Mesenchymal stem cell (in vitro differentiated cells and primary cell): ENCODE measurements at regions not wholly inside any gene's neighbourhood (a gene's known extent, or its start where the extent isn't known, plus 50 kb on each side); places are given as distances from the start of the nearest gene placed in this dataset.
"Not testable (repeated sequence)": the region's sequence is repeated elsewhere in the genome, so short reads cannot be mapped to it uniquely, and the experiment has no call there.

Source experiments
- DNase-seq: peaks from one replicate; pipeline ENCODE4 v3.0.0-alpha.2; 2013
- H2AFZ ChIP-seq: one replicate; pipeline ENCODE4 v1.6.1; 2013; ENCODE audit warnings: low read depth, mild to moderate bottlenecking, control low read depth, inconsistent platforms, low read length, moderate library complexity
- H2AK5ac ChIP-seq: 2 replicates; pipeline ENCODE4 v1.6.1; 2013; ENCODE audit warnings: low read length, moderate library complexity, mild to moderate bottlenecking, inconsistent platforms; ENCODE audit not compliant: severe bottlenecking
- H2BK120ac ChIP-seq: one replicate; pipeline ENCODE4 v1.6.1; 2013; ENCODE audit warnings: low read depth, mild to moderate bottlenecking, inconsistent platforms, low read length, moderate library complexity
- H2BK12ac ChIP-seq, 2 experiments: one replicate each; pipeline ENCODE4 v1.6.1; 2013; ENCODE audit warnings: inconsistent platforms in 2 of 2, low read length in 2 of 2, mild to moderate bottlenecking in 2 of 2, moderate library complexity in 2 of 2, control low read depth in 1 of 2
- H2BK15ac ChIP-seq: one replicate; pipeline ENCODE4 v1.6.1; 2013; ENCODE audit warnings: mild to moderate bottlenecking, low read depth, inconsistent platforms; ENCODE audit not compliant: poor library complexity, severe bottlenecking
- H2BK5ac ChIP-seq: 2 replicates; pipeline ENCODE4 v1.6.1; 2013; ENCODE audit warnings: low read depth, mild to moderate bottlenecking, low read length, control low read depth, inconsistent platforms; ENCODE audit not compliant: poor library complexity, severe bottlenecking
- H3K14ac ChIP-seq, 2 experiments: one replicate each; pipeline ENCODE4 v1.6.1; 2013; ENCODE audit warnings: inconsistent platforms in 2 of 2, low read length in 2 of 2, control low read depth in 1 of 2, mild to moderate bottlenecking in 1 of 2, moderate library complexity in 1 of 2
- H3K18ac ChIP-seq, 2 experiments: one replicate each; pipeline ENCODE4 v1.6.1; 2013; ENCODE audit warnings: inconsistent platforms in 2 of 2, low read length in 2 of 2, control low read depth in 1 of 2, low read depth in 1 of 2, mild to moderate bottlenecking in 1 of 2
- H3K23ac ChIP-seq, 2 experiments: one replicate each; pipeline ENCODE4 v1.6.1; 2013; ENCODE audit warnings: inconsistent platforms in 2 of 2, low read length in 2 of 2, mild to moderate bottlenecking in 2 of 2, moderate library complexity in 2 of 2, control low read depth in 1 of 2
- H3K27ac ChIP-seq: 2 replicates; pipeline ENCODE4 v1.5.1; 2013; ENCODE audit warnings: mild to moderate bottlenecking, moderate library complexity, low read length, control low read depth, inconsistent platforms; ENCODE audit not compliant: poor library complexity, severe bottlenecking
- H3K27me3 ChIP-seq, 2 experiments: 2 replicates each; pipeline versions ENCODE4 v1.6.1 to v1.7.0; 2013; ENCODE audit warnings: low read length in 2 of 2, mild to moderate bottlenecking in 2 of 2, moderate library complexity in 2 of 2, control low read depth in 1 of 2, inconsistent platforms in 1 of 2; ENCODE audit not compliant: control insufficient read depth in 1 of 2, insufficient read depth in 1 of 2
- H3K36me3 ChIP-seq, 2 experiments: 2 replicates each; pipeline versions ENCODE4 v1.6.1 to v1.7.0; 2013; ENCODE audit warnings: low read length in 2 of 2, control low read depth in 1 of 2, inconsistent platforms in 1 of 2, low read depth in 1 of 2, mild to moderate bottlenecking in 1 of 2; ENCODE audit not compliant: insufficient read depth in 2 of 2, control insufficient read depth in 1 of 2
- H3K4ac ChIP-seq, 2 experiments: one replicate each; pipeline ENCODE4 v1.6.1; 2013; ENCODE audit warnings: inconsistent platforms in 2 of 2, low read length in 2 of 2, mild to moderate bottlenecking in 2 of 2, moderate library complexity in 2 of 2, control low read depth in 1 of 2, low read depth in 1 of 2
- H3K4me1 ChIP-seq: 2 replicates; pipeline ENCODE4 v1.6.1; 2013; ENCODE audit warnings: low read depth, low read length, control low read depth; ENCODE audit not compliant: control insufficient read depth, insufficient read depth
- H3K4me2 ChIP-seq: 2 replicates; pipeline ENCODE4 v1.6.1; 2013; ENCODE audit warnings: low read length, mild to moderate bottlenecking, inconsistent platforms; ENCODE audit not compliant: poor library complexity, severe bottlenecking
- H3K4me3 ChIP-seq, 2 experiments: 2 replicates each; pipeline versions ENCODE4 v1.5.1 to v1.7.0; 2013; ENCODE audit warnings: low read length in 2 of 2, mild to moderate bottlenecking in 2 of 2, control low read depth in 1 of 2, low read depth in 1 of 2; ENCODE audit not compliant: insufficient read depth in 1 of 2
- H3K79me1 ChIP-seq: replicated peaks from 2 replicates; pipeline ENCODE4 v1.6.1; 2013; ENCODE audit warnings: mild to moderate bottlenecking, control low read depth, low read length, inconsistent platforms; ENCODE audit not compliant: poor library complexity, severe bottlenecking
- H3K9ac ChIP-seq: 2 replicates; pipeline ENCODE4 v1.7.0; 2013; ENCODE audit warnings: mild to moderate bottlenecking, low read length, moderate library complexity
- H3K9me3 ChIP-seq: 2 replicates; pipeline ENCODE4 v1.7.0; 2013; ENCODE audit warnings: mild to moderate bottlenecking, low read length; ENCODE audit not compliant: control insufficient read depth
- H4K8ac ChIP-seq: one replicate; pipeline ENCODE4 v1.6.1; 2013; ENCODE audit warnings: inconsistent platforms, mild to moderate bottlenecking, low read length, moderate library complexity
- H4K91ac ChIP-seq: one replicate; pipeline ENCODE4 v1.6.1; 2013; ENCODE audit warnings: mild to moderate bottlenecking, low read length, inconsistent platforms
- WGBS: methylation state at CpG from one replicate; pipeline ENCODE4 v1.1.7; 2013; ENCODE audit warnings: mixed read lengths; 5-methylcytosine and 5-hydroxymethylcytosine counted together

GRCh38 chr4:78710536-78710935, 65.6 kb upstream of the BMP2K start:
- Histone ChIP-seq H3K4me3 (no peak overlapping the region), H2BK15ac (no peak overlapping the region), H3K27me3 (no peaks in the 10 kb centered on the region), H3K14ac (no peak overlapping the region), H4K91ac (no peak overlapping the region), H2AK5ac (no peak overlapping the region), H3K27ac (no peak overlapping the region), H4K8ac (no peak overlapping the region), H3K36me3 (no peaks in the 10 kb centered on the region), H2BK5ac (no peak overlapping the region), H2BK120ac (no peak overlapping the region), H3K9me3 (no peaks in the 10 kb centered on the region), H3K23ac (no peak overlapping the region), H3K4me2 (no peak overlapping the region), H3K4me1 (no peaks in the 10 kb centered on the region), H3K9ac (no peak overlapping the region), H2BK12ac (no peak overlapping the region), H3K4ac (no peak overlapping the region), H3K79me1 (no peaks in the 10 kb centered on the region), H2AFZ (no peak overlapping the region), H3K18ac (no peak overlapping the region)
- no peak for DNase-seq

- Histone ChIP-seq H2BK12ac (no peak overlapping the region), H3K36me3 (no peaks in the 10 kb centered on the region), H3K4ac (no peak overlapping the region), H3K27ac (no peak overlapping the region), H2BK120ac (no peak overlapping the region), H3K9ac (no peak overlapping the region), H3K79me1 (no peaks in the 10 kb centered on the region), H3K23ac (no peak overlapping the region), H4K8ac (no peak overlapping the region), H2AFZ (no peak overlapping the region), H3K4me1 (no peaks in the 10 kb centered on the region), H3K4me3 (no peak overlapping the region), H3K18ac (no peak overlapping the region), H2BK15ac (no peak overlapping the region), H3K14ac (no peak overlapping the region), H2AK5ac (no peak overlapping the region), H2BK5ac (no peak overlapping the region), H3K4me2 (no peak overlapping the region), H3K9me3 (no peaks in the 10 kb centered on the region), H4K91ac (no peak overlapping the region), H3K27me3 (no peaks in the 10 kb centered on the region)
- DNase-seq = no peak
- WGBS = 68% methylated on average over 2 of the region's 3 CpGs
Observed at GRCh38 chr4:78711676-78712075, 64.5 kb upstream of the BMP2K start.

GRCh38 chr4:78714598-78714997, 61.6 kb upstream of the BMP2K start:
- H2BK120ac ChIP-seq, H3K36me3 ChIP-seq, H4K8ac ChIP-seq, H2AFZ ChIP-seq, H4K91ac ChIP-seq, DNase-seq, H3K4me1 ChIP-seq, H3K14ac ChIP-seq, H3K9me3 ChIP-seq, H3K79me1 ChIP-seq, H2AK5ac ChIP-seq, H2BK5ac ChIP-seq, H3K27ac ChIP-seq, H3K4me2 ChIP-seq, H3K27me3 ChIP-seq, H2BK15ac ChIP-seq, H3K9ac ChIP-seq, H3K4ac ChIP-seq, H3K18ac ChIP-seq, H3K23ac ChIP-seq, H2BK12ac ChIP-seq, H3K4me3 ChIP-seq: not testable (repeated sequence)
- 67% methylated on average over 3 of the region's 4 CpGs for WGBS

GRCh38 chr4:78715372-78715771, 60.8 kb upstream of the BMP2K start:
- H3K4me1 ChIP-seq, H3K79me1 ChIP-seq, H3K23ac ChIP-seq, H4K91ac ChIP-seq, H2AK5ac ChIP-seq, H3K9ac ChIP-seq, H2BK15ac ChIP-seq, H3K27ac ChIP-seq, H2BK5ac ChIP-seq, H3K36me3 ChIP-seq, H3K27me3 ChIP-seq, H3K4me2 ChIP-seq, DNase-seq, H3K4ac ChIP-seq, H4K8ac ChIP-seq, H2AFZ ChIP-seq, H3K9me3 ChIP-seq, H3K14ac ChIP-seq, H2BK12ac ChIP-seq, H2BK120ac ChIP-seq, H3K4me3 ChIP-seq, H3K18ac ChIP-seq: not testable (repeated sequence)
- WGBS = 91% methylated on average over 4 of the region's 6 CpGs
